Ascending aorta (tissue), 2 donors: ENCODE measurements at regions not wholly inside any gene's neighbourhood (a gene's known extent, or its start where the extent isn't known, plus 50 kb on each side); places are given as distances from the start of the nearest gene placed in this dataset.

Experiments
- DNase-seq, 2 donors: peaks; one replicate each; pipeline ENCODE4 v3.0.0-alpha.2; 2019; ENCODE audit warnings: low spot score in 2 of 2
- H3K27ac ChIP-seq, 2 donors: fragments of 200-600 bp; sonication (generic); one replicate each; pipeline ENCODE4 v1.5.1; 2016 to 2017; ENCODE audit warnings: mild to moderate bottlenecking in 1 of 2
- H3K27me3 ChIP-seq: fragments of 200-600 bp; sonication (generic); one replicate; pipeline ENCODE4 v1.5.1; 2017
- H3K36me3 ChIP-seq, 2 donors: fragments of 200-600 bp; sonication (generic); one replicate each; pipeline ENCODE4 v1.5.1; 2016
- H3K4me1 ChIP-seq, 2 donors: fragments of 200-600 bp; sonication (generic); one replicate each; pipeline ENCODE4 v1.5.1; 2016 to 2017; ENCODE audit warnings: mild to moderate bottlenecking in 1 of 2
- H3K4me3 ChIP-seq, 2 donors: fragments of 200-600 bp; sonication (generic); one replicate each; pipeline ENCODE4 v1.5.1; 2016 to 2017; ENCODE audit warnings: mild to moderate bottlenecking in 1 of 2
- H3K9me3 ChIP-seq, 2 donors: fragments of 200-600 bp; sonication (generic); one replicate each; pipeline ENCODE4 v1.5.1; 2016
- intact Hi-C: fragments of 100-400 bp; cut with DNase I; formaldehyde crosslinking; loops from one replicate; pipeline ENCODE4 v1.15.1; 2023
- TF ChIP-seq, protein P1 (sequence below), 3 experiments: fragments of 200-600 bp in 2 of 3; fragments of 450-650 bp in 1 of 3; sonication (generic) in 2 of 3; IDR thresholded peaks; one replicate each; pipeline ENCODE4 v1.5.1; 2016 to 2019; ENCODE audit warnings: antibody characterized with exemption in 3 of 3, mild to moderate bottlenecking in 1 of 3, moderate library complexity in 1 of 3

GRCh38 chr10:121189066-121189465 is 337.9 kb downstream of the WDR11 start:
- Histone ChIP-seq H3K36me3 (no peaks in the 10 kb centered on the region), H3K4me3 (no peak overlapping the region), H3K4me1 (no peaks in the 10 kb centered on the region), H3K27me3 (no peaks in the 10 kb centered on the region), H3K9me3 (no peaks in the 10 kb centered on the region), H3K27ac (no peak overlapping the region)
- intact Hi-C loops = no loop called here
- TF ChIP-seq, protein P1, sequence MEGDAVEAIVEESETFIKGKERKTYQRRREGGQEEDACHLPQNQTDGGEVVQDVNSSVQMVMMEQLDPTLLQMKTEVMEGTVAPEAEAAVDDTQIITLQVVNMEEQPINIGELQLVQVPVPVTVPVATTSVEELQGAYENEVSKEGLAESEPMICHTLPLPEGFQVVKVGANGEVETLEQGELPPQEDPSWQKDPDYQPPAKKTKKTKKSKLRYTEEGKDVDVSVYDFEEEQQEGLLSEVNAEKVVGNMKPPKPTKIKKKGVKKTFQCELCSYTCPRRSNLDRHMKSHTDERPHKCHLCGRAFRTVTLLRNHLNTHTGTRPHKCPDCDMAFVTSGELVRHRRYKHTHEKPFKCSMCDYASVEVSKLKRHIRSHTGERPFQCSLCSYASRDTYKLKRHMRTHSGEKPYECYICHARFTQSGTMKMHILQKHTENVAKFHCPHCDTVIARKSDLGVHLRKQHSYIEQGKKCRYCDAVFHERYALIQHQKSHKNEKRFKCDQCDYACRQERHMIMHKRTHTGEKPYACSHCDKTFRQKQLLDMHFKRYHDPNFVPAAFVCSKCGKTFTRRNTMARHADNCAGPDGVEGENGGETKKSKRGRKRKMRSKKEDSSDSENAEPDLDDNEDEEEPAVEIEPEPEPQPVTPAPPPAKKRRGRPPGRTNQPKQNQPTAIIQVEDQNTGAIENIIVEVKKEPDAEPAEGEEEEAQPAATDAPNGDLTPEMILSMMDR (IDR thresholded peaks at IDR 0.05) = no peak
- DNase-seq = no peak

DNA sequence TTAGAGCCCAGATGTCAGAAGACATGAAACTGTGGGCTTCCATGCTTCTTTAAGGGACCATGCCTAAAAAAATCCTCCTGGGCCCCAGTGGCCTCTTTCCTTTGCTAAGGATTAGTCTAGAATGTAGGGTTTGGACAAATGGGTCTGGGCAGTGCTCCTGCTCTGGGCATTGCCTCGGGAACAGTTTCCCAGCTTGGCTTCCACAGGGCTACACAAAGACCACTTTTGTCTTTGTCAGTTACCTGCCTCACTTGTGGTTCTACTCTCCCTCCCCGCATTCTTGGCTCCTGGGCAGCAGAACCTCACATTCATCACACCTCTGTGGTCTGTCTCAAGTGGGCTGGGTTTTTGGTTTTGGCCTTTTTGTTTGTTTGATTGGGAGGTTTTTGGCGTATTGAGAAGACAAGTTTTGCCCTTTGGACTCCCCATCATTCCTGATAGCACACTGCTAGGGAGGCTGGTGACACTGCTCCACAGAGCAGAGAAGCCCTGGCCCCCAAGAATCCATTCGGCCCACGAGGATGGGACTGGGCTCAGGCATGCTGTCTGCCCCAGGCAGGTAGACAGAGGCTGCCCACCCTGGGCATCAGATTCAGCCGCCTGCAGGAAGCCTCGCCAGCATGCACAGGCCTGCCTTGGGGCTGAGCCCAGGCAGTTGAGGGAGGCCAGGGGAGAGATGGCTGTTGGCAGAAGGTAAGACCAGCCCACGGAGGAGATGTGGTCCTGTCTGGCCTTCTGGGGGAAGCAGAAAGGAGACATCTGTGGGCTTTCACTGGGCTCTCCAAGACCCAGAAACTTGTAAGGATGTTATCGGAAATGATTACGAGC is 343.7 kb downstream of the WDR11 start:
- DNase-seq = no peak
- Histone ChIP-seq H3K27me3 (no peaks in the 10 kb centered on the region), H3K27ac (no peak overlapping the region), H3K4me3 (no peak overlapping the region), H3K9me3 (no peaks in the 10 kb centered on the region), H3K4me1 (no peaks in the 10 kb centered on the region), H3K36me3 (no peaks in the 10 kb centered on the region)
- intact Hi-C loops = no loop called here
- TF ChIP-seq, protein P1 (IDR thresholded peaks at IDR 0.05) = no peak

DNA sequence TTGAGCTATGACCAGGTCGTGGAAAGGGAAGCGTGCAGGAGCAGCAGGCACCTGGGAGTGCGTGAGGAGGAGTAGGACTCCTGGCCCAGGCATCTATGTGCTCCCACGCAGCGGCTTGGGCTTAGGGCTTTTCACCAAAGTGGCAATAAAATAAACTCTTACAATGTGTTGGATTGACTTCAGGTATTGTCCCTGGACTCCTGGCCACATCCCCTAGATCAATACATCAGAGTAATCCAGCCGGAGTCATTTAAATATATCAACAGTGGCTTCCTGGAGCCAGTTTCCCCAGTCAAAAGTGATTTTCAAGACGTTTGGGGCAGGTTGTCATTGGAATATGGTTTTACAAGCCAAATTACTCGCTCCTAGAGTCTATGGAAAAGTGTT is 344.4 kb downstream of the WDR11 start:
- TF ChIP-seq, protein P1 (IDR thresholded peaks at IDR 0.05) = no peak

DNA sequence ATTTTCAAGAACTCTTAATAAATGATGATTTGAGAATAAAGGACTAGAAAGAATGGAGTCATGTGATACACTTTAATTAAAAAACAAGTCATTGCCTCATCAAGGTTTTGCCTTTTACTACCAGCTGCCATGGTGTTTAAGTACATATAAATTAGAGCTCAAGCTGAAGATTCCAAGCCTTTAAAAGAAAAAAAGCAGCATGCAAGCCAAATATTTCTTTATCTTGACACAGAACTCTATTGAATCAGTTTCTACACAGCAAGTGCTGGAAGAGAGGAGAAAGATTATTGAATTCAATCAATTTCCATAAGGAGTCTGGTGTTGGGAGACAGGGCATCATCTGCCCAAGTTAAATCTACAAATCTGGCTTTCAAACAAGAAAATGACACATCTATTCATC is 347.9 kb downstream of the WDR11 start:
- Histone ChIP-seq H3K4me3 (no peak overlapping the region), H3K36me3 (no peaks in the 10 kb centered on the region), H3K27ac (no peak overlapping the region), H3K27me3 (no peaks in the 10 kb centered on the region), H3K9me3 (no peaks in the 10 kb centered on the region), H3K4me1 (no peaks in the 10 kb centered on the region)
- intact Hi-C loops = no loop called here
- DNase-seq = no peak
- TF ChIP-seq, protein P1 (IDR thresholded peaks at IDR 0.05) = no peak

More for the DNA sequence above, 344.4 kb downstream of the WDR11 start:
- no peaks in the 10 kb centered on the region for H3K36me3 ChIP-seq
- intact Hi-C loops = no loop called here
- H3K27me3 ChIP-seq = no peaks in the 10 kb centered on the region
- no peaks in the 10 kb centered on the region for H3K9me3 ChIP-seq
- no peaks in the 10 kb centered on the region for H3K4me1 ChIP-seq
- H3K27ac ChIP-seq = no peak overlapping the region
- DNase-seq = no peak
- no peak overlapping the region for H3K4me3 ChIP-seq

GRCh38 chr10:121205625-121206024 is 354.5 kb downstream of the WDR11 start:
- no peak for DNase-seq
- TF ChIP-seq, protein P1 (IDR thresholded peaks at IDR 0.05) = no peak

More at GRCh38 chr10:121205625-121206024, 354.5 kb downstream of the WDR11 start:
- intact Hi-C loops = no loop called here
- H3K4me1 ChIP-seq = no peaks in the 10 kb centered on the region
- H3K36me3 ChIP-seq = no peaks in the 10 kb centered on the region
- H3K27ac ChIP-seq = no peak overlapping the region
- no peaks in the 10 kb centered on the region for H3K9me3 ChIP-seq
- H3K4me3 ChIP-seq = no peak overlapping the region
- H3K27me3 ChIP-seq = no peaks in the 10 kb centered on the region
